ENCODE measurements at regions not wholly inside any gene's neighbourhood (a gene's known extent, or its start where the extent isn't known, plus 50 kb on each side); places are given as distances from the start of the nearest gene placed in this dataset.

- no peak for DNase-seq (ENCODE audit: low read depth)
- TF ChIP-seq MAX (IDR thresholded peaks at IDR 0.05; ENCODE audit: low read depth, low read length): no peak
- TF ChIP-seq POLR2A (IDR thresholded peaks at IDR 0.05; ENCODE audit: extremely low read depth, insufficient read length): no peak
- TF ChIP-seq CTCF (IDR thresholded peaks at IDR 0.05; ENCODE audit: low read depth, low read length): no peak
- no peak for TF ChIP-seq MYC (IDR thresholded peaks at IDR 0.05; ENCODE audit: low read depth, low read length)
- H3K4me3 ChIP-seq (ENCODE audit: low read depth, low read length): no peak overlapping the region
These were observed 191.2 kb upstream of the LYPLAL1 start for GRCh38 chr1:218982482-218982881.

- no peak for DNase-seq (ENCODE audit: low read depth)
- TF ChIP-seq MYC (IDR thresholded peaks at IDR 0.05; ENCODE audit: low read depth, low read length) (no peak), POLR2A (IDR thresholded peaks at IDR 0.05; ENCODE audit: extremely low read depth, insufficient read length) (no peak), MAX (IDR thresholded peaks at IDR 0.05; ENCODE audit: low read depth, low read length) (no peak), CTCF (IDR thresholded peaks at IDR 0.05; ENCODE audit: low read depth, low read length) (no peak)
- H3K4me3 ChIP-seq (ENCODE audit: low read depth, low read length): no peak overlapping the region
These were observed 190.2 kb upstream of the LYPLAL1 start for GRCh38 chr1:218983433-218983832.

- TF ChIP-seq MYC (IDR thresholded peaks at IDR 0.05; ENCODE audit: low read depth, low read length) (no peak), CTCF (IDR thresholded peaks at IDR 0.05; ENCODE audit: low read depth, low read length) (peak; percentile 38)
- H3K4me3 ChIP-seq (ENCODE audit: low read depth, low read length): no peak overlapping the region
- DNase-seq (ENCODE audit: low read depth): peak; percentile 39
These were observed 189.8 kb upstream of the LYPLAL1 start for GRCh38 chr1:218983848-218984247.

GRCh38 chr1:218985424-218985984 is 188.2 kb upstream of the LYPLAL1 start:
- DNase-seq (ENCODE audit: low read depth): no peak
- no peak for TF ChIP-seq CTCF (IDR thresholded peaks at IDR 0.05; ENCODE audit: low read depth, low read length)
- TF ChIP-seq POLR2A (IDR thresholded peaks at IDR 0.05; ENCODE audit: extremely low read depth, insufficient read length): no peak
- TF ChIP-seq MAX (IDR thresholded peaks at IDR 0.05; ENCODE audit: low read depth, low read length): no peak
- TF ChIP-seq MYC (IDR thresholded peaks at IDR 0.05; ENCODE audit: low read depth, low read length): no peak
- no peak overlapping the region for H3K4me3 ChIP-seq (ENCODE audit: low read depth, low read length)

- DNase-seq (ENCODE audit: low read depth): no peak
- H3K4me3 ChIP-seq (ENCODE audit: low read depth, low read length): no peak overlapping the region
- TF ChIP-seq MAX (IDR thresholded peaks at IDR 0.05; ENCODE audit: low read depth, low read length): no peak
- TF ChIP-seq POLR2A (IDR thresholded peaks at IDR 0.05; ENCODE audit: extremely low read depth, insufficient read length): no peak
- no peak for TF ChIP-seq CTCF (IDR thresholded peaks at IDR 0.05; ENCODE audit: low read depth, low read length)
- no peak for TF ChIP-seq MYC (IDR thresholded peaks at IDR 0.05; ENCODE audit: low read depth, low read length)
These were observed 186.9 kb upstream of the LYPLAL1 start for GRCh38 chr1:218986816-218987215.

GRCh38 chr1:218990019-218990418 is 183.7 kb upstream of the LYPLAL1 start:
- no peak for DNase-seq (ENCODE audit: low read depth)
- H3K4me3 ChIP-seq (ENCODE audit: low read depth, low read length): no peak overlapping the region
- TF ChIP-seq MYC (IDR thresholded peaks at IDR 0.05; ENCODE audit: low read depth, low read length): no peak
- TF ChIP-seq MAX (IDR thresholded peaks at IDR 0.05; ENCODE audit: low read depth, low read length): no peak

Data from NB4 (cell line).